ENCODE measurements at regions not wholly inside any gene's neighbourhood (a gene's known extent, or its start where the extent isn't known, plus 50 kb on each side); places are given as distances from the start of the nearest gene placed in this dataset.
"Not testable (repeated sequence)": the region's sequence is repeated elsewhere in the genome, so short reads cannot be mapped to it uniquely, and the experiment has no call there.

DNA sequence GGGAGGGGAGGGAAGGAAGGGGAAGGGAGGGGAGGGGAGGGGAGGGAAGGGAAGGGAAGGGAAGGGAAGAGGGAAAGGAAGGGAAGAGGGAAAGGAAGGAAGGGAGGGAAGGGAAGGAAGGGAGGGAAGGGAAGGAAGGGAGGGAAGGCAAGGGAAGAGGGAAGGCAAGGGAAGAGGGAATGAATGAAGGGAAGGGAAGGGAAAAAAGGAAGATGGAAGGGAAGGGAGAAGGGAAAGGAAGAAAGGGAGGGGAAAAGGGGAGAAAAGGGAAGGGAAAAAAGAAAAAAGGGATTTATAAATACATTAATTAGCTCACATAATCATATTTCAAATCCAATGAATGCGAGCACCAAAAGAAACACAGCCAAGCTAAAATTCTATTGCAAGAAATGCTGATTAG is 202.9 kb upstream of the LRRTM4 start:
- no peak for DNase-seq

DNA sequence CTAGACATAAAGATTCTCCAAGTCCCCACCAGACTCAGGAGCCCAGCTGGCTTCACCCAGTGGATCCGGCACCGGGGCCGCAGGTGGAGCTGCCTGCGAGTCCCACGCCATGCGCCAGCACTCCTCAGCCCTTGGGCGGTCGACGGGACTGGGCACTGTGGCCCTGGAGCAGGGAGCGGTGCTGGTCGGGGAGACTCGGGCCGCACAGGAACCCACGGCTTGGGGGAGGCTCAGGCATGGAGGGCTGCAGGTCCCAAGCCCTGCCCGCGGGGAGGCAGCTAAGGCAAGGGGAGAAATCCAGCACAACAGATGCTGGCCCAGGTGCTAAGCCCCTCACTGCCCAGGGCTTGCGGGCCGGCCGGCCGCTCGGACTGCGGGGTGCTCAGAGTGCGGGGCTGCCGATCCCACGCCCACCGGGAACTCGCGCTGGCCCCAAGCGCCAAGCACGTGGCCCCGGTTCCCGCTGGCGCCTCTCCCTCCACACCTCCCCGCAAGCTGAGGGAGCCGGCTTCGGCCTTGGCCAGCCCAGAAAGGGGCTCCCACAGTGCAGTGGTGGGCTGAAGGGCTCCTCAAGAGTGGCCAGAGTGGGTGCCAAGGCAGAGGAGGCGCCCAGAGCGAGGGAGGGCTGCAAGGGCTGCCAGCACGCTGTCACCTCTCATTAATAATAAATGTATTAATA is 212.6 kb upstream of the LRRTM4 start:
- DNase-seq = not testable (repeated sequence)

DNA sequence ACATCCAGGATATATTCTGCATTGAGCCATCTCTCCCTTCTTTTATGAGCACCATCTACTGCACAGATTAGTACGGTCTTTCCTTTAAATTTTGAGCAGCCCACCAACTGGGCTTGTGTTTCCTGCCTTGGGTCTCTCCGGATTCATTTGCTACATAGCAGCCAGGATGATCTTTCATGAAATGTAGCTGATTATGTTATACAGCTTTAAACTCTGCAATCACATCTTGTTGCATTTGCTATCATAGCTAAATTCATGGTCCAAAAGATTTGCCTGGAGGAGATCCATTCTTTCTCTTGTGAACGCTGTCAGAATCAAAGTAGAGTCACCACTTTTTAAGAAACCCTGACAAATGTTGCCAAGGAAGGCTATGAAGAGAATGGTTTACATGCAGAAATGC is 215.1 kb upstream of the LRRTM4 start:
- no peak for DNase-seq

DNA sequence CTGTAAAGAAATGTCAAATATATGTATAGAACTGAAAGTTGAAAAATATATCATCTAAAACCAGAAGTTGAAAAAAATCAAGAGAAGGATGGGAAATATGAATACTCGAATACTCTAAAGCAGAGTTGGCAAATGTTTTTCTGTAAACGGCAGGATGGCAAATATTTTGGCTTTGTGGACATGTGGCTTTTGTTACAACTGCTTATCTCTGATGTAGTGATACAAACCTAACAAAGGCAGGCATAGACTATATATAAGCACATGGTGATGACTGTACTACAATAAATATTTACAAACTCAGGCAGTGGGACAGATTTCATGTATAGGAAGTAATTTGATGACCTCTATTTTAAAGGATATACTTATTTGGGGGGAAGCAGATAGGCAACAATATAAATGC is 224.6 kb upstream of the LRRTM4 start:
- DNase-seq = no peak

DNA sequence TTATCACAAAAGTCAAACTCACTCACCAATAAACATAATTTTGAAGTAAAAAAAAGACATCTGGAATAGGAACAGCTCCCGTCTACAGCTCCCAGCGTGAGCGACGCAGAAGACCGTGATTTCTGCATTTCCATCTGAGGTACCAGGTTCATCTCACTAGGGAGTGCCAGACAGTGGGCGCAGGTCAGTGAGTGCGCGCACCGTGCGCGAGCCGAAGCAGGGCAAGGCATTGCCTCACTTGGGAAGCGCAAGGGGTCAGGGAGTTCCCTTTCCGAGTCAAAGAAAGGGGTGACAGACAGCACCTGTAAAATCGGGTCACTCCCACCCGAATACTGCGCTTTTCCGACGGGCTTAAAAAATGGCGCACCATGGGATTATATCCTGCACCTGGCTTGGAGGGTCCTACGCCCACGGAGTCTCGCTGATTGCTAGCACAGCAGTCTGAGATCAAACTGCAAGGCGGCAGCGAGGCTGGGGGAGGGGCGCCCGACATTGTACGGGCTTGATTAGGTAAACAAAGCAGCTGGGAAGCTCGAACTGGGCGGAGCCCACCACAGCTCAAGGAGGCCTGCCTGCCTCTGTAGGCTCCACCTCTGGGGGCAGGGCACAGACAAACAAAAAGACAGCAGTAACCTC is 231.7 kb upstream of the LRRTM4 start:
- not testable (repeated sequence) for DNase-seq

DNA sequence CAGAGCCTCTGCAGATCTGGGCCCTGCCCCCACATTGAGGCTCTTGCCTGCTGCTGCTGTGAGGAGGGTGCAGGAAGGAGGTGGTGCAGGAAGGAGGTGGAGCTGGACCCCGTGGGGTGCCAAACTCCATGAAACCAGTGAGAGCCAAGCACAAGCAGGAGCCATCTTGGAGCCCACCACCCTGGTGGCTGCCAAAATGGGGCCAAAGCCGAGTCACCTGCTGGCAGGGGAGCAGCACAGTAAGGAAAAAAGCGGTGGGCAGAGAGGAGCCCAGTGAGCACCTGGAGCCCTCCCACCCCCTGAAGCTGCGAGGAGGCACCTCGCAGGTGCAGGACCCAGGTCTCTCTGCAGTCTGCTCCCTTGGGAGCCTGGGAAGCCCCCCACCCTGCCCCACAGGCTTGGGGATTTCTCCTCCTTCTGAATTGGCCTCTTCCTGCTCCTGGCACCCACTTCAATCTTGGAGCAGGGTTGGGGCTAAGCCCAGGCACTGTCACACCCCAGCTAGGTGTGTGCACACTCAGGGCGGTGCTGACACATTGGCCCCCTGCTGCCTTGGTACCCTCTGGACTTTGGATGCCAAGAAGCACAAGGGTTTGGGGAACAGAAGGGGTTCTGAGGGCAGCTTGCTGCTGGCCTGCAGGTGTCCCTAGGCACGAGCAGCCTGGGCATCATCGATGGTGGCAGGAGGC is 245.4 kb upstream of the LRRTM4 start:
- DNase-seq = no peak

DNA sequence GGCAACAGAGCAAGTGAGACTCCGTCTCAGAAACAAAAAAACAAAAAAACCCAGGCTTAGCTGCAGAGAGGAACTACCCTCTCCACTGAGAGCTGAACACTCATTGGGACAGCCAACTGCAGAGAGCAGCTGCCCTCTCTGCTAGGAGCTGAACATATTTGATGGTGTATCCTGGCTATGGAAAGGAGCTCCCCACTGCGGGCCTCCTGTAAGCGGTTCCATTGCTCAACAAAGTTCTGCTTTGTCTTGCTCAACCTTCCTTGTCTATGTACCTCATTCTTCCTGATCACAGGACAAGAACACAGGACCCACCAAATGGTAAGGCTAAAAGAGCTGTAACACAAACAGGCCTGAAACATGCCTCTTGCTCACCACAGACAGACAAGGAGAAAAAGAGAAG is 246.3 kb upstream of the LRRTM4 start:
- DNase-seq = no peak

DNA sequence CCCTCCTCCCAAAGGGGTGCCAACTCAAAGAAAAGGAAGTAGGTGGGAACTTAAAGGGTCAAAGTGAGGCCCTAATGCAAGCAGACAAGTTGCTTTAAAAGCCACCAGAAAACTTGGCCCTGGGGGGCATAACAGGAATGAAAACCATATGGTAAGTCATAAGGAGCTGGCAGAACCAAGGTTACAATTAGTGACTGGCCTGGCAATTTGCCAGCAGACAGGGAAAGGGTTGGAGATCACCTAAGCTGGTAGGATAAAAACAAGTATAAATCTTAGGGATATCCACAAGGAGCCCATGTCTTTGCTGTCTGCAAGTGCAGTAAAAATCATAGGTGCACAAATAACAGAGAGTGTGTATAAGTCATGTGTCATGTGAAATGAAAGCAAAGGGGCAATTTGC is 256.7 kb upstream of the LRRTM4 start:
- no peak for DNase-seq

DNA sequence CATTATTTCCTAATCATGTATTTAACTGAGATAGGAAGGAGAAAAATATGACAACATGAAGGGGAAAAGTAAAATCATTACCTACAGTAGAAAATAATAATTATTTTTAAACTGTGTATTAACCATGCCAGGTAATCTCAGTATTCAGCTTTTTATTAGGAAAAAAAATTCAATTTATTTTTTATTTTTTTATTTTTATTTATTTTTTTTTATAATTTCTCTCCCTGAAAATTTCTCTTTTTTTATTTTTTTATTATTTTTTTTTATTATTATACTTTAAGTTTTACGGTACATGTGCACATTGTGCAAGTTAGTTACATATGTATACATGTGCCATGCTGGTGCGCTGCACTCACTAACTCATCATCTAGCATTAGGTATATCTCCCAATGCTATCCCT is 271.3 kb upstream of the LRRTM4 start:
- DNase-seq = not testable (repeated sequence)

DNA sequence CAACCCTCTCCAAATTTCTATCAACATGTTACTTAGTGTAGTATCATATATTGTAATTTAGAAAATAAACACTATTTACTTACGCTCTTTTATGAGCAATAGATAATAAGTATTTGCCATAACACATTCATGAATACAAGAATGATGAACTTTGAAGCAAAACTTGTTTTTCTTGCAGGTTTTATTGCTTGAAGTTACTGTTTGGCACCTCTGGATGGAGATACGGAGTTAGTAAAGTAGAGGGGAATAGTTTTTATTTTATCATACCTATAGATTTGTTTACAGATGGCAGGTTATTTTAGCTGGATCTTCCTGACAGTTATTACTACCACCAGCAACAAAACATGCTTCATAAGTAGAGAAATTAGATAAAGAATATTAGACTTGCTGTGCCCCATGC is 274.2 kb upstream of the LRRTM4 start:
- DNase-seq = no peak

DNA sequence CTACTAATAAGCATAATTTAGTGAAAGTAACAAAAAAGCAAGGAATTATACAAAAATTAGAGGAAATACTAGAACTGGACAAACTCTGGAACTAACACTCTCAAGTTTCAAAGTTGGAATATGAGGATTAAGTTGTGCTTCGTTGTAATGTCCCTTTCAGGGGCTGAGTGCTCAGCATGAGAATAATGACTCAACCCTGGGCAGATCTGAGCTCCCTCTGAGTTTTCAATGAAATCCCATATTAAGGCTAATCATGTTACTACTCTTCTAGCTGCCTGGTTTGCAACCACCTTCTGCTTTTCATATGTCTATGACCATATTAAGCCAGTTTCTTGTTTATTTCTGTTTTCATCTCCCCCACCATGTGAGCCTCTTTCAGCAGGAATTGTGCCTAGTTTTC is 274.9 kb upstream of the LRRTM4 start:
- DNase-seq = no peak

DNA sequence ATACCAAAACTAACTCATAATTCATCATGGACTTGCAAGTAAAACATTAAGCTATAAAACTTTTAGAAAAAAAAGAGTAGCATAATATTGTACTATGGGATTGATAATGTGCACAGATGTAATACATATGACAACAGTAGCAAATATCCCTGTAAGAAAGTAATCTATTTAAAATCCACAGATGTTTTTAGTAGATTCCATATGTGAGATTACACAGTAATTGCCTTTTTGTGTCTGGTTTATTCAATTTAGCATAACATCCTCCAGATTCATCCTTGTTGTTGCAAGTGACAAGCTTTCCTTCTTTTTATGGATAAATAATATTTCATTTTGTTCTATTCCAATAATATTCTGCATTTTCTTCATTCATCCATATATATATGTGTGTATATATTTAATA is 278.2 kb upstream of the LRRTM4 start:
- no peak for DNase-seq

DNA sequence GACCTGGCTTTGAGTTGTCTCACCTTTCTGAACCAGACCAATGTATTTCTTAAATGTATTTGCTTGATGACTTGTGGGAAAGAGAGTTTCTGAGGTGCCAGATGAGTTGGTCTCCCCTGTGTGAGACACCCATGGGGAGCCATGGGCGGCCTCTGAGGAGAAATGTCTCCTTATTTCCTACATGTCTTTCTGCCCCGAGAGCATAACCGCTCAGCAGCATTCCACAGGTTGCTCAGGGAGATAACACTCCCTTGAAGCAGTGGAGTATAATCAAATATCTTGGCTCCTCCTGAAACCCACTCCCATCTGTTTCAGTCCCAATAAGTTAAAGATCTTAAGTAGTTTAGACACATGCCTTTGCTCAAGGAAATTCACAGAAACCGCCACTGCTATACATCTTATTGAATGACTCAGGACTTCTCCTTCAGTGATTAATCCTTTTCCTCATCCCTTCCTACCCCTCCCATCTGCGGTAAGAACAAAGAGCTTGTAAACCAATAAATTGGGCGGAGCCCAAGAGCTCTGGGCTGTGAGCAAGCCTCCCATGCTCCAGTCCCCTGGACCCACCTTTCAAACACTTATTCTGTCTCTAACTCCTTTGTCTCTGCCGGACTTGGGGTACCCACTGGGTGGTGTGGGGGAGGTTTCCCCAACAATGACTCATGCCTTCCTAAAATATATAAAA is 285.5 kb upstream of the LRRTM4 start:
- no peak for DNase-seq

DNA sequence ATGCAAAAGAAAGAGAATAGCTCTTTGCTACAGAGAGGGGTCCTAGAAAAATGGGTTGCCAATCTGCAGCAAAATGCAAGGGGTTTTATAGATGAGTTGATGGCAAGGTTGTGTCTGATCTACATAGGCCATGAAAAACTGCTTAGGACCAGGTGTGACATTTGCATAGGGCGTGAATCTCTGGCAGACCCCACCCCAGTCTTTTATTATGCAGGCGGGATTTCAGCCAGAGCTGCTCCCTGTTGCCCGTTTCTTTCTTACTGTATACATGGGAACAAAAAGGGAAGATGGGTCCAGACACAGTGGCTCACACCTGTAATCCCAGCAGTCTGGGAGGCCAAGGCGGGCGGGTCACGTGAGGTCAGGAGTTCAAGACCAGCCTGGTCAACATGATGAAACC is 286.4 kb upstream of the LRRTM4 start:
- DNase-seq = no peak

DNA sequence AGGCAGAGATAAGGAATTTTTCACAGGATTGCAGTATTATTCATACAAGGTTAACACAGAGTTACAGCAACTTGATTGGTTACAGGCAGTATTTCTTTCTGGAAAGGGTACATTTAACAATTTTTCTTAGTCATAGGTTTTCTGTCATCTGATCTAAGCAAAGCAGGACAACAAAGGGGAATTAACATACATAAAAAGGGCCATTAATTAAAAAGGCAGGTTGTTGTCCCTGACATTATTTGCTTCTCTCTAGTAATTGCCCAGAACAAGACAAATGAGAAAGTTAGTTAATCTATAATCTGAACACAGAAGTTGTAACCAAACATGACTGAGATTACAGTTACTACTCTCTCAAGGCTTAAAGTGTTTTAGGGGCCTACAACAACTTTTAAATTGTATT is 291.4 kb upstream of the LRRTM4 start:
- DNase-seq = no peak

DNA sequence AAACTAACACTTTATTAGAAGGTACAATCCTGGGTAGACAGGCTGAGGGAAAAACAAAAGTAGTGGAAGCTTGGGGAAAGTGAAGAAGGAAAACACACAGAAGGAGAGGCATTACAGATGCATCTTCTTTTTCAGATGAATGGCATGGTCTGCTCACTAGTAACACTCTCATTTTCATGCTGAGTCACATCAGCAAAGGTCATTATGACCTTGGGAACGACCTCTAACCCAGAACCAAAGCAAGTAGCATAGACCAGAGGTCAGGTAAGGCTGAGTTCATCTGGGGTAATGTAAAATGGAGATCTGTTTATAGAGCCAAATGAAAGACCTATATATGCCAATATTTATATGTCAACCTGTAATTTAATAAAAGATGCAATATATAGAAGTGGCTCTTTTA is 294.4 kb upstream of the LRRTM4 start:
- no peak for DNase-seq

DNA sequence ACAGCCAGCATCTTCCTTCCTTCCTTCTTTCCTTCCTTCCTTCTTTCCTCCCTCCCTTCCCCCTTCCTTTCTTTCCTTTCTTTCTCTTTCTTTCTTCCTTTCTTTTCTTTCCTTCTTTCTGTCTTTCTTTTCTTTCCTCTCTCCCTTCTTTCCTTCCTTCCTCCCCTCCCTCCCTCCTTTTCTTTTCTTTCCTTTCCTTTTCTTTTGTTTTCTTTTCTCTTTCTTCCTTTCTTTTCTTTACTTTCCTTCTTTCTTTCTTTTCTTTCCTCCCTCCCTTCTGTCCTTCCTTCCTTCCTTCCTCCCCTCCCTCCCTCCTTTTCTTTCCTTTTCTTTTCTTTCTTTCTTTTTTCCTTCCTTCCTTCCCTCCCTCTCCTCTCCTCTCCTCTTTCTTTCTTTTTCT is 296.0 kb upstream of the LRRTM4 start:
- no peak for DNase-seq

DNA sequence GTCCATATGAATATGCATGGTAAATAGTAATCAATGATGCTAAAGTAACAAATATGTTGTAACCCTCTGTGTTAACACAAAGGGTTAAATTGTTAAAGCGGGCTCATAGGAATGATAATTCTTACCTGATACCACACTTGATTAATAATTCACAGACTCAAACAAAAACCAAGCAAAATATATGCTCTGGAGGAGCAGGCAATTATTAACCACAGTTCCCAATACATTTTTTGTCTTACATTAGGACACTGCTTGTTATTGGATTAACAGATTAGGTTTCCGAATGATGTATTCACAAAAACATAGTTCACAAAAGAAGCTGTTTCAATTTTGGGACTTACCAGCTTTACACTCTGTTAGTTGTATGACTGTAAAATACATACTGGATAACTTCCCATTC is 300.9 kb upstream of the LRRTM4 start:
- no peak for DNase-seq

DNA sequence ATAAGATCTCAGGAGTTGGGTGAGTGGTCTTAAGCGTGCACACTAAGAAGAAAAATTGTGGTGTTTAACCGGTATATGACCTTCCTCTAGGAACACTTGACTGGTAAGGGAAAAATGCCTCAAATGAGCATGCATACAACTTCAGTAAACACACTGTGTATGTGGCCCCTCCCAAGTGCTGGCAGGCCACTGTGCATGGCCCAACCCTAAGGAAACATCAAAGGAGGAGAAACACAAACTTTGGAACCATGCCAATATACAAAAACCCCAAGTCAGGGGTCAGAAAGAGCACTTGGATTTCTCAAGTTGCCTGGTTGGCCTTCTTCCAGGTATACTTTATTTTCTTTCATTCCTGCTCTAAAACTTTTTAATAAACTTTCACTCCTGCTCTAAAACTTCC is 308.9 kb upstream of the LRRTM4 start:
- DNase-seq = no peak

DNA sequence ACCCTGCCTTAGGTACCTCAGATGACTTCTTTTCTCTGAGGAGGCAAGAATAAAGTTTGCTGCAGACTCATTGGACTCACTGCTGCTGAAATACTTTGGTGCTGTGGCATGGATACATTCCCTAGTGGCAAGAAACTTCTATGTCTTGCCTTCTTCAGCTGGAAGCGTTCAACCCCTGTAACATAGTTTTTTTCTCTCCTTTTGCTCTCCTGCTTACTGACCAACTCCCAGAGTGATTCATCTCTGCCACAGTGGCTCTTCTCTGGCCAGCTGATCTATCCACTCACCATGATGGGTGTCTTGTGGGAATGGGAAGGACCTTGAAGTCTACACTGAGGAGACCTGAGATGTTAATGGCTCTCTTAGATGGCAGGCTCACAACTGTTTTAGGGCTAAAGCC is 309.3 kb upstream of the LRRTM4 start:
- DNase-seq = no peak

DNA sequence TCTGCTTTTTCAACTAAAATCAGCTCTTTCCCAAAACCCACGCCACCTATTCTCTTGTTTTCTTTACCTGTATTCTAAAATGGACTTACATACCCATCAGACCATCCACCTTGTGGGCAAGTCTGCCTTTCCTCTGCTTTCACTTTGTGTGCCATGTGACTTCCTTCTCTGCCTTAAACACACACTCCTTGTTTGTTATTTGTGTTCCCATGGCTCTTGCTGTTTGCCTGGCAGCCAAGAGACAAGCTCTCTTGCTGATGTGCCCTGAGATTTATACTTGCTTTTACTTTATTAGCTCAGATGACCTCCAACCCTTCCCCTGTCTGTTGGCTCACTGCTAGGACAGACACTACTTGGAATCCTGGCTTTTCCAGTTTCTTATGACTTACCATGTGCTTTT is 309.7 kb upstream of the LRRTM4 start:
- no peak for DNase-seq

DNA sequence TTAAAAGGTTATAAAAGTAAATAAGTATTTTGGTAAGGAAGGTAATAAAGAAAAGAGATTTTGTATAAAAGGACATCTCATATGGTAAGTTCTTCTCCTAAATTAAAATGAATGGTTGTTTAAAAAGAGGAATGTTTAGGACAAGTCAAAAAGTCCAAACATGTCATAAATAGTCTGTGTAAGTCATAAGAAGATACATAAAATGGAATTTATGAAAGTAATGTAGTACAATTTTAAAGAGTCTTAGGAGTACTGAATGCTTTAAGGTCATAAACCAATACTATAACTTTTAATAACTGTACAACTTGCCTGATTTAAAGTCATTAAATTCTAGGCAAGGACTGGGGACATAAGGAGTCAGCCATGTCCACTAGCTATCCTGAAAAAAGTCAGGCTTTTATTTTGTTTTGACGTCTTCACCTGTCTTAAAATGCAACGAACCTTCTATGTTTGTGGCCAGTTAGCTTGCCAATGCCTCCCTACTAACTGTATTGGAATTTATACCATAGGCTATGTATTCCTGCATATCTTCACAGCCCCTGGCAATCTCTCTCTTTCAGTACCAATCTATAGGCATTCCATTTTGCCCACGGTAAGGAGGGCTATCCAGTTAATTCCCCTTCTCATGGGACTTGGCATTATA is 312.3 kb upstream of the LRRTM4 start:
- DNase-seq = no peak

DNA sequence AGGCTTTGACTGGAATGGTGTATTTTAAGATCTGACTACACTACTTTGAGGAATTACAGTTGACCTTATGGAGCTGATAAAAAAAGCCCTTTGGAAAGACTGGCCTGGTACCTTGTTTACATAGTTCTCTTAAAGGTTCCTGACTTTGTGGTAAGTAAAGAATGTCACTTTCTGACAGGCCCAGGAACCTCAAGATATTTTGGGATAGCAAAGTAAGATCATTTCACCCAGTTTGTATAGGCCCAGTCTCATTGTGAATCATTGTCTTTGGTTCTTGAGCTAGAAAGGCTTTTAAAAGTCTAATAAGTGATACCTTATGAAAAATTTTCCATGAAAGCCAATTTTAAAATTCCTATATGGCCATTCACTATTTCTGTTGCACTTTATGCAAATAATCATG is 316.3 kb upstream of the LRRTM4 start:
- DNase-seq = no peak

Data from C1 segment of cervical spinal cord (tissue), 14 donors.